D721Med (cell line): ENCODE measurements at regions not wholly inside any gene's neighbourhood (a gene's known extent, or its start where the extent isn't known, plus 50 kb on each side); places are given as distances from the start of the nearest gene placed in this dataset.

Source experiments
- DNase-seq: peaks from one replicate; pipeline ENCODE4 v3.0.0; 2011; ENCODE audit warnings: low spot score; ENCODE audit not compliant: insufficient read length
- FAIRE-seq: peaks from 2 replicates; lab custom pipeline; 2011; peaks lifted over from hg19 to GRCh38; lab: Jason Lieb, UNC
- CTCF ChIP-seq: IDR thresholded peaks from 2 replicates; pipeline ENCODE4 v1.5.1; 2012; ENCODE audit warnings: mild to moderate bottlenecking, control low read depth; ENCODE audit not compliant: insufficient read depth; ENCODE audit errors: missing control alignments

GRCh38 chr6:140475086-140475485, 1100.6 kb upstream of the CITED2 start:
- no peak for TF ChIP-seq CTCF
- FAIRE-seq: no peak

GRCh38 chr6:140464720-140465119, 1090.3 kb upstream of the CITED2 start:
- FAIRE-seq (no peak), DNase-seq (no peak)
- no peak for TF ChIP-seq CTCF

More at GRCh38 chr6:140475086-140475485, 1100.6 kb upstream of the CITED2 start:
- no peak for DNase-seq

GRCh38 chr6:140463312-140463710, 1088.9 kb upstream of the CITED2 start:
- DNase-seq (no peak), FAIRE-seq (no peak)
- no peak for TF ChIP-seq CTCF

- DNase-seq (no peak), FAIRE-seq (no peak)
- TF ChIP-seq CTCF: no peak
These were observed 1088.2 kb upstream of the CITED2 start for GRCh38 chr6:140462453-140463311.

- DNase-seq (no peak), FAIRE-seq (no peak)
- TF ChIP-seq CTCF: no peak
These were observed 1087.6 kb upstream of the CITED2 start for GRCh38 chr6:140462076-140462452.

- no peak for TF ChIP-seq CTCF
- no peak for FAIRE-seq
- DNase-seq: no peak
These were observed 1085.8 kb upstream of the CITED2 start for GRCh38 chr6:140460267-140460666.

GRCh38 chr6:140459209-140459608, 1084.8 kb upstream of the CITED2 start:
- FAIRE-seq (no peak), DNase-seq (no peak)
- no peak for TF ChIP-seq CTCF
